SK-N-MC (cell line): ENCODE measurements at regions not wholly inside any gene's neighbourhood (a gene's known extent, or its start where the extent isn't known, plus 50 kb on each side); places are given as distances from the start of the nearest gene placed in this dataset.

Experiments used
- EZH2 ChIP-seq: fragments of 200-600 bp; sonication (generic); IDR thresholded peaks from one replicate; pipeline ENCODE4 v1.6.1; 2017; ENCODE audit warnings: antibody characterized with exemption
- POLR2AphosphoS5 ChIP-seq: IDR thresholded peaks from 2 replicates; pipeline ENCODE4 v1.6.1; 2012; ENCODE audit warnings: mild to moderate bottlenecking, low read depth, low read length, borderline replicate concordance

DNA sequence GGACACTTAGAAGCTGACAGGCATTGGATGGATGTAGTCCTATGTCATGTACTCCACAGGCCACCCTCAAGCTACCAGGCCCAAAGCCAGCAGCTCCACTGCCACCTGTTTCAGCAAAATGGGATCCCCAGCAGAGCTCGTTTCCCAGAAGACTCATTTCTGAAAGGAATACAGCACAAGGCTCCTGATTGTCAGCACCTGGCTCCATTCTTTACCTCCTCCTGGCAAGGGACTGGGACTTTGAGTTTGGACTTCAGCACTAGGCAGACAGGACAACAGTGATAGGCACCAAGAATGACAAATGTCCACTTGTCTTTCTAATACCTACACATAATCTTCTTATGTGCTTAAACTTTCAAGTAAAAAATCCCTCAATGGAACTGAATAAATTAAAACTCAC, 150.4 kb upstream of the RXFP2 start:
- TF ChIP-seq EZH2 = no peak
- TF ChIP-seq POLR2AphosphoS5 = no peak
